ENCODE measurements at regions not wholly inside any gene's neighbourhood (a gene's known extent, or its start where the extent isn't known, plus 50 kb on each side); places are given as distances from the start of the nearest gene placed in this dataset.
"Not testable (repeated sequence)": the region's sequence is repeated elsewhere in the genome, so short reads cannot be mapped to it uniquely, and the experiment has no call there.

DNA sequence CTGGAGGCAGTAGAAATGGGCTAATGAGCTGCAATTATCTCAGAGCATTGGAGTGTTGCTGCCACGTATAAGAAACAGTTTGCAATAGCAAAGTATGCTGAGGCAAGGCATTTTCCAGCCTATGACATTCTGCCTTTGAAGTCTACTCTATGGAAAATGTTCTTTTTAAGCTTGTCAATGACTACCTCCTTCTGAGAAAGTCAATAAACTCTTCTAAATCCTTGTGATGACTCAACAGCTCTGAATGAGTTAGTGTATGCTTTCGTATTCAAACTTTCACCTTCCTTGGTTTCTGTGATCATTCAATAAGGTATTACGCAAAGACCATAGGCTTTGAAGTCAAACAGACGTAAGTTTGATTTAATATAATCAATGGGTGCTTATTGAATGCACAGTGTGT, 111.2 kb downstream of the CAPZA3 start:
- no peak for DNase-seq (ENCODE audit: low spot score)

DNA sequence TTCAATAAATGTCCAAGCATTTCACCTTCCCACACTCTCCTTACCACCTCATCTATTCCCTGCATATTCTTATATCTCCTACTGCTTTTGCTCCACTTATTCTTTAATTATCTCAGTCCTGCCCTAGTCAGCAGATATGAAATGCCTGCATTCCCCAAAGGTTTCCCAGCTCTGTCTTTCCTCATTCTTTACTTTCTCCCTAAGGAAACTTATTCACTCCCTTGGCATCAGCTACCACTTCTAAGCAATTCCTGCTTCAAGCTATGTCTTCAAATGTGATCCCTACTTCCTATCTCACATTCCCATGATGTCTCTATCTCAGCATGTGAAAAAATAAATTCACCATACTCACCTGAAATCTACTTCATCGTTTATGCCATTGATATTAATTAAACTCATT, 111.8 kb downstream of the CAPZA3 start:
- no peak for DNase-seq (ENCODE audit: low spot score)

GRCh38 chr12:18850752-18851151, 112.8 kb downstream of the CAPZA3 start:
- DNase-seq (ENCODE audit: low spot score): no peak

GRCh38 chr12:18851271-18851670, 113.4 kb downstream of the CAPZA3 start:
- DNase-seq (ENCODE audit: low spot score): no peak

GRCh38 chr12:18853570-18854366, 115.8 kb downstream of the CAPZA3 start:
- no peak for DNase-seq (ENCODE audit: low spot score)

DNA sequence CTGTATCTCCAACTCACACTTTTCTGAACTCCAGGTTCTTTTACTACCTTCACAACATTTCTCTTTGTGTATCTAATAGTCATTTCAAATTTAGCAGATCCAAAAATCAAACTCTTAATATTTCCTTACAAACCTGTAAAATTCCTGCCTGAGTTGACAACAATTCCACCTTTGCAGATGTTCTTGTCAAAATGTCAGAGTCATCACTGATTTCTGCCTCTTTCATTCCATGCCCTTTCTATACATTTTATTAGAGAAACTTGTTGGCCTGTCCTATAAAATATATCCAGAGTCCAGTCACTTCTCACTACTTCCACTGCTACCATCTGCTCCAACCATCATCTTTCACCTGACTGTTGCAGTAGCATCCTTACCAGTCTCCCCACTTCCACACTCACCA, 119.7 kb downstream of the CAPZA3 start:
- DNase-seq (ENCODE audit: low spot score): no peak

DNA sequence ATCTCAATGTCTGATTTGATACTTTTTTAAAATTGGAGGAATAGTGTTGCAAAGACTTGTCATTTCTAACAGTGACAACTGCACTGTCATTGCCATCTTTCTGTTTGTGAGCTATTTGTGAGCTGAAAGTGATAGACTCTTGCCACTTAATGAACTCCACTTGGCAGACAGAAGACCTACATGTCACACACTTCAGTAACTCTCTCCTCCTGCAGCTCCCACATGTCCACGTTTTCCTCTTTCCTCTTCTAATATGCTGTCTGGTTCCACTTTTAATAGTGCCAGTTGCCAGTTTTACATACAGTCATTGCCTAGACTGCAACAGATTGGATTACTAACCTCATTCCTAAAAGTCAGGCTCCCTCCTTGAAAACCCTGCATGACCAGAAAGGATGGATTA, 121.5 kb downstream of the CAPZA3 start:
- DNase-seq (ENCODE audit: low spot score): no peak

DNA sequence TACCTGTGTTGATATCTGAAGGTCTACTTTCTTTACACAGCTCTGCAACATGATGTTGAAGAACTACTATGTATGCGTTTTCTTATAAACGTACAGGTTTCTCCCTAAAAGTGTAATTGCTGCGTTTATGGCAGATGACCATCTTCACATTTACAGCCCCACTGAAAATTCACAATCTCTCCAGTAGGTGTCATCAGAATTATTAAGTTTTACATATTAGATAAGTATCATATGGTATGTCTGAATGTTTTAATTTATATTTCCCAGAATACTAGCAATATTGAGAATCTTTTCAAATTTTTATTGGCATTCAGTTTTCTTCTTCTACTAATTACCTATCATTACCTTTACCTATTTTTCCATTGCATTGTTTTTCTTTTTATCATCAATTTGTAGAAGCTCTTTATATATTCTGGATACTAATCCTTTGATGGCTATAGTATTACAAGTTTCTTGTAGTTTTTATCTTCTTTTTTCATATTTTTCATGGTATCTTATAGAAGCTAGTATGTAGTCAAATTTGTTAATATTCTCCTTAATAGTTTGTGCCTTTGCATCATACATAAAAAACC, 123.5 kb downstream of the CAPZA3 start:
- DNase-seq (ENCODE audit: low spot score): peak; percentile 7

DNA sequence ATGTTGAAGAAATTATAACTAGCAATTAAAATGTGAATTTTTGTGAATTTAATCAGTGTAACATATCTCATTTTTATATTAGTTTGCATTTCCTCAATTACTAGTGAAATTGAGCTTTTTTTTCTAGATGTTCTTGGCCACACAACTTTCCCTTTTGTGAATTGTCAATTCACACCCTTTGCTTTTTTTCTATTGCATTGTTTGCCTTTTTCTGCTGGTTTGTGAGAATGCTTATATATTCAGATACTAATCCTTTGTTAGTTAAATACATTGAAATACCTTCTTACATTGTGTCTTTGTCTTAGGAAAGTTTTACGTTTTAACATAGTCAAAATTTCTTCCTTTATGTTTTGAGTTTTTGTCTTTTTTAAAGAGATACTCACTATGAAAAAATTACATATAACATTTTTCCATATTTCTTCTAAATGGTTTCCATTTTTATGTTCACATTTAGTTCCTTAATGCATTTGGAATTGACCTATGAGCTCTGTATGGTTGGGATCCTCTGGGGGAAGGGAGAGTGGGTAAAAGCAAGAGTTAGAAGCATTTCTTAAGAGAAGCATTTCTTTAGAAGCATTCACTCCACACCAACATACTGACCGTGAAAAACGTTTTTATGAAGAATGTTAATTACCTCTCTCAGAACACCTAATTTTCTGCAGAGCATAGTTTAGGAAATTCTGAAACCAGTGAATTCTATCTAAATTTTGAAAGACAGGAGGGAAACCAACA, 126.0 kb downstream of the CAPZA3 start:
- DNase-seq (ENCODE audit: low spot score): no peak

DNA sequence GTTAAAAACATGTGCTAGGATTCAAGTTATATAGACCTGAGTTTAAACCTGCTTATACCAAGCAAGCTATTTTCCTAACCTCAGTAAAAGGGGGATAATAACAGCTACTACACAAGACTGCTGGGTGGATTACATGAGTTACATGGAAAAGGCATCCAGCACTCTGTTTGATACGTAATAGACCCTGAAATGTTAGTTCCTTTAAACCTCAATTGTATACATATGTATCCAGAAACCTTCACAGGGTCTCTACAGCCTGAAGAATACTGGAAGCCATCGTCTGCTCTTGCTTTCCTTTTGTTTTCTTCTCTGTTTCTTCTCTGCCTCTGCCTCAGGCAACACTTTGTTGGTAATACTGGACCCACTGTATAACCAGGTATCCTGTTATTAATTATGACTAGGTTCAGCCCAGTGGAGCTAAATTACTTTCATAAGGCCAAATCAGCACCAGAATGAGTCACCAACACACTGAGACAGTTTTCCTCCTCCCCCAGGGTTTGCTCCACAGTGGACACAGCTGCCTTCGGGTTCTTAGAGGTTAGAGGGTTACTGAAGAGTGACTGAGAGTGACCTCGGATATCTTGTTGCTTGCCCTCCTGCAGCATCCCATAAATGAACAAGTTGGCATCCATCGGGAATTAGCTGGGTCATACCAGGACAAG, 127.1 kb downstream of the CAPZA3 start:
- peak; percentile 11 for DNase-seq (ENCODE audit: low spot score)

DNA sequence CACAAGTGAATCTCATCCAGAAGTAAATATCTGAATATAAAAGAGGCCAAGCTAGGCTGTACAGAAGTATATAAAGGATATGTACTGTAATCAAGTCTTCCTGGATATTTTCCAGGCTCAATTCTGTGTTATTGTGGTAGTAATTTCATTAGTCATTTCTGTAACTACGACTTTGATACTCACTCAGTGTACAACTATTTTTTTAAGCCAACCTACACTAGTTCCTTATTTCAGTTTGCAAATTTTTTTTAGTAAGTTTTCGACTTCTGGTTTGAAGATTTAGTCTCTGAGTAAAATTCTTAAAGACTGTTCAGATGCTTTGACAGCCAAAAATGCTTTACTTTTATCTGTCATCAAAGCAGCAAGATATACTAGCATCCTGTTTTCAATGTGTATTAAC, 130.8 kb downstream of the CAPZA3 start:
- no peak for DNase-seq (ENCODE audit: low spot score)

DNA sequence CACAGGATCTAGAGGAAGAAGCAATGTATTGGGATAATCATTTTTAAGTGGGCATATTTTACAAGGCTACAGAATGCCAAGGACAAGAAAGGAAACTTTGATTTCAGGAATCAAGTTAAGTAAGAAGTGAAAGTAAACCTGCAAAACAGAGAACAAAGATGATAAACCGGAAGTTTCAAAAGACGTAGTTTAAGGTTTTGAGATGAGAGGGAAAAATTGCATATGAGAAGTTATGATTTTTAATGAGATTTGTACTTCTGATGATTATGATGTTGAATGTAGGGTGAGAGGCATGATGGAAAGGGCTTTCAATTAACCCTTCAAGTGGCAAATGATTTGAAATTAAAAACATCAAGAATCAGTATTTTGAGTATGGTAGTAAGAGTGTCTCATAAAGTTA, 134.9 kb downstream of the CAPZA3 start:
- DNase-seq (ENCODE audit: low spot score): no peak

- DNase-seq (ENCODE audit: low spot score): no peak
Observed at GRCh38 chr12:18878676-18879180, 140.8 kb downstream of the CAPZA3 start.

DNA sequence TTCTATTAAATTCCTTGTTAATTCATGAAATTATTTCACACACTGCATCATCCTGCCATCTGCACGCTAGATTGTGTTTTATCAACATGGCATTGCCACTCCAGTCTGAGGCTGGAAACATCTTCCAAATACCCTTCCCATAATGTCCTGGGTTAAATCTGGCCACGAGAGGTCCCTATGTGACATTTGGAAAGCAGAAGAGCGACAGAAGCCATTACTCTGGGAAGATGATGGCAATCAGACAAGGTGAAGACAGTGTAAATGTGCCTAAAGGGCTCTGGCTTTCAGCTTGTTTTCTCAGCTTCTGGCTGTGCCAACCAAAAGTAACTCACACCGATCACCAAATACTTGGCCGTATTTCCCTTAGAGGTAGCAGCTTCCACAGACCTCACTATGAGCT, 144.8 kb downstream of the CAPZA3 start:
- DNase-seq (ENCODE audit: low spot score): no peak

- no peak for DNase-seq (ENCODE audit: low spot score)
Observed at GRCh38 chr12:18886962-18887361, 149.0 kb downstream of the CAPZA3 start.

- no peak for DNase-seq (ENCODE audit: low spot score)
Observed at GRCh38 chr12:18887368-18887767, 149.4 kb downstream of the CAPZA3 start.

DNA sequence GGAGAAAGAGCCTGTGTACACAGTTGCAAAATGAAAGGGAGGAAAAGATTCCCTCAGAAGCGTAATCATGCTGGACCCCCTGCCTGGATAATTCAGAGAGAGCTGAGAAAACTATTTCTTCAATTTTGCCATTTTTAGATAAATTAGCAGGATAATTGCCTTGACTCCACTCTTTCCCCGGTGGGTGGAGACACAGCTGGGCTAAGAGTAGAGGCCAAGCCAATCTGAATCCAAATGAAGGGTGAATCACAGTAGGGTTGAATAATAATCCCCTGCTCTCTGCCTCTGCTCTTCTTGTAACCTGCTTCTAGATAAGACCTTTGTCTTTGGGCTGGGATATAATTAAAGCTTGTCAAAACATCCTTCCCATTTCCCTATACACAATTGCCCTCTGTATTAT, 150.1 kb downstream of the CAPZA3 start:
- no peak for DNase-seq (ENCODE audit: low spot score)

- DNase-seq (ENCODE audit: low spot score): not testable (repeated sequence)
Observed at GRCh38 chr12:18890621-18891020, 152.7 kb downstream of the CAPZA3 start.

GRCh38 chr12:18895540-18895939, 157.6 kb downstream of the CAPZA3 start:
- DNase-seq (ENCODE audit: low spot score): no peak

DNA sequence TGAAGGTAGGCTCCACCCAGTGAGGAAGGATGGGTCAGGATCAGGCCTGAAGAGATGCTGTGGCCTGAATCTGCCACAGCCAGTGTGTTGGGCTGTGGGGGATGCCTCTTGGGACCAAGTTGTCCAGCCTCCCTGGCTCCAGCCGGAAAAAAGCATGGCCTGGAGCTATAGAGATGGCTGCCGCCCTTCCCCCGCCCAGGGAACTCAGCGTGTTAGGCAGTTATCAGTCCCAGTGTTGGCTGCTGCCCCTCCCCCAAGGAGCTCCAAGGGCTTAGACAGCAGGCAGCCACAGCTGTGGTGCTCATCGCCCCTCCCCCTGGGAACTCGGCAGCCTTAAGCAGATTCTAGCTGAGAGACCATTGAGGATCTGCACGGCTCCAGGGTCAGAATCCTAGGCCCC, 158.0 kb downstream of the CAPZA3 start:
- DNase-seq (ENCODE audit: low spot score): no peak

DNA sequence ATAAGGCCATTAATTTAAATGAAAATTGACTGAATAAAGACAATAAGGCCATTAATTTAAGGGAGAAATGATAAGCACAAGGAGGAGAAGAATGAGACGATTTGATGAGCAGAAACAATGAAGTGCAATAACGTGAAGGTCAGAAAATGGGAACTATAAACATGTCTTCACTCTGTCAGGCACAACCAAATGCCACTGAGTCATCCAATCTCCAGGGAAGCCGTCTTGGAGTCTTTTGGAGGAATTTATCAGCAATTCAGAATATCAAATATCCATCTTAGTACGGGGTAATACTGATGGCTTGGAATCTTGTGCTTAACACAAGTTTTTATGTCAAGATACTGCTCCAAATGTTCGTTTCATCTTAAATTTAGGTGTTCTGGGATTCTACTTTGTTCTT, 159.9 kb downstream of the CAPZA3 start:
- DNase-seq (ENCODE audit: low spot score): no peak

DNA sequence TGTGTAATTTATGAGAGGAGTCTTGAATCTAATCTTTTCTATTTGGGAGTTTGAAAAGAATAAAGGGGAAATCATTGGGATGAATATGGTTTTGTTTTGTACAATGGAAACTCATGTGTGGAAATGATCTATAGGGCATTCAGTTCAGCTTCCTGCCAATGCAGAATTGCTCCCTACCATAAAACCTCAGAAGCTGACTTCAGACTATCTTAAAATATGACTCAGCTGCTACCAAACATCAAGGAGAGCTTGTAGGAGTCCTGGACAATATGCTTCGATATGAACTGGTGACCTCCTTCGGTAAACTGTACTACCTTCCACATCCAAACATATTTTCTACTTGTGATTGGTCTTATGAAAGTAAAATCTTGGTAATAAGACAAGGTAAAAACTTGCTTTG, 160.6 kb downstream of the CAPZA3 start:
- no peak for DNase-seq (ENCODE audit: low spot score)

GRCh38 chr12:18899162-18899561, 161.2 kb downstream of the CAPZA3 start:
- no peak for DNase-seq (ENCODE audit: low spot score)
